ENCODE measurements at regions not wholly inside any gene's neighbourhood (a gene's known extent, or its start where the extent isn't known, plus 50 kb on each side); places are given as distances from the start of the nearest gene placed in this dataset.

GRCh38 chr2:23215016-23215415, 170.0 kb upstream of the KLHL29 start:
- DNase-seq (ENCODE audit: low spot score) = no peak
- TF ChIP-seq CTCF (IDR thresholded peaks at IDR 0.05; ENCODE audit: extremely low read depth, missing control alignments) = no peak

DNA sequence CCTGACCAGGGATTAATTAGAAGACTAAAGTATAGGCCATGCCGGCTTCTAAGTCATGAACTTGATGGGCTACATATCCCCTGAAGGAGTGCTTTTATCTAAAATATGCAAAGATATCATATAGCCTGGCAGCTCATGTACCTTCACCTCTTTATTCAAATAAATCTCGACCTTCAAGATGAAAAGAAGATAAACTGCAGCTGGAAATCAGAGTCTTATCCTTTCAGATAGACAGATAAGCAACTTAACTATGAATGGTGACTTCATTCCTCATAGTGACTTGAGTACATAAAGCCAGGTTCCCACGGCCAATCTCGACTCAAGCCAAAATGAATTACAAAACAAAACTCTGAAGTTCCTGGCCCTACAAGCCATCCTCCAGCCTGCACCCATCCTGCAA, 165.3 kb upstream of the KLHL29 start:
- DNase-seq (ENCODE audit: low spot score) = no peak
- TF ChIP-seq CTCF (IDR thresholded peaks at IDR 0.05; ENCODE audit: extremely low read depth, missing control alignments) = no peak

GRCh38 chr2:23220513-23221094, 164.4 kb upstream of the KLHL29 start:
- no peak for DNase-seq (ENCODE audit: low spot score)
- TF ChIP-seq CTCF (IDR thresholded peaks at IDR 0.05; ENCODE audit: extremely low read depth, missing control alignments) = no peak

DNA sequence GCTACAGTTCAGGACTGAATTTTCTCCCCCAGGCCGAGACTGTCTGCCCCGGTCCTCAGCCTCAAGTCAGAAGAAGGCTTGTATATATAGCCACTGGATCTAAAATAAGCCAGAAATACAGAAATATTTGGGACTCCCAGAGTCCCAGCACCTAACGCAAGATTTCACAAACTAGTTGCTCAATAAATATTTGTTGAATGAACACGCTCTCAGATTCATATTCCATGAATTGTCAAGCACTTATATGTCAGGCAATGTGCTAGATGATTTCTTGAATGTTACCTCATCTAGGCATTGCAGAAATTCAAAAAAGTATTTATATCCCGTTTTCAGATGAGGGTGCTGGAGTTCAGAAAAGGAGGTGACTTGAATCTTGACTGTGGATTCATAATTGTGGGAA, 163.7 kb upstream of the KLHL29 start:
- no peak for DNase-seq (ENCODE audit: low spot score)
- no peak for TF ChIP-seq CTCF (IDR thresholded peaks at IDR 0.05; ENCODE audit: extremely low read depth, missing control alignments)

- no peak for DNase-seq (ENCODE audit: low spot score)
- no peak for TF ChIP-seq CTCF (IDR thresholded peaks at IDR 0.05; ENCODE audit: extremely low read depth, missing control alignments)
Measured at GRCh38 chr2:23221901-23222300, 163.1 kb upstream of the KLHL29 start.

- DNase-seq (ENCODE audit: low spot score) = no peak
Measured at GRCh38 chr2:23230885-23231284, 154.1 kb upstream of the KLHL29 start.

DNA sequence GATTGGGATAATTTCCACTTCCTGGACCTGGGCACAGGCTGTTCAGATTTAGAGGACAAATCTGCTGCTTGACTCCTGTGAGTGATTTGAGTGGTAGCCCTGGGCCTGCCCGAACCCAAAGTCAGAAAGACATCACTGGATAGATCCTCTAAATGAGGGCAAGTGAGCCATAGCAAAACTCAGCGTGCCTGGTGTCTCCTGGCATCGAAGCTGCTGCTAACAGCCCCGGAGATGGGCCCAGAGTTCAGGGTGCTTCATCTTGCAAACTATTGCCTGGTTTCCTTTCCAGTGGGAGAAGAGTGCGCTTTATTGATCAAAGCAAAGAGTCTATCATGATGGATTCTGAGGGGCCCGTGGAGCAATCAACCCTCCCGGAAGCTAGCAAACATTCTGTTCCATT, 153.1 kb upstream of the KLHL29 start:
- DNase-seq (ENCODE audit: low spot score) = no peak
- no peak for TF ChIP-seq CTCF (IDR thresholded peaks at IDR 0.05; ENCODE audit: extremely low read depth, missing control alignments)

More at GRCh38 chr2:23230885-23231284, 154.1 kb upstream of the KLHL29 start:
- TF ChIP-seq CTCF (IDR thresholded peaks at IDR 0.05; ENCODE audit: extremely low read depth, missing control alignments) = no peak

Data from GM20000 (cell line).